GM20000 (cell line): ENCODE measurements at regions not wholly inside any gene's neighbourhood (a gene's known extent, or its start where the extent isn't known, plus 50 kb on each side); places are given as distances from the start of the nearest gene placed in this dataset.
"Not testable (repeated sequence)": the region's sequence is repeated elsewhere in the genome, so short reads cannot be mapped to it uniquely, and the experiment has no call there.

Experiments
- DNase-seq: peaks from one replicate; pipeline ENCODE4 v3.0.0; 2012; ENCODE audit warnings: low spot score
- TF ChIP-seq, protein P1 (sequence below): IDR thresholded peaks from 2 replicates; pipeline ENCODE4 v1.5.1; 2012; ENCODE audit warnings: mild to moderate bottlenecking, control low read depth; ENCODE audit errors: extremely low read depth, missing control alignments

DNA sequence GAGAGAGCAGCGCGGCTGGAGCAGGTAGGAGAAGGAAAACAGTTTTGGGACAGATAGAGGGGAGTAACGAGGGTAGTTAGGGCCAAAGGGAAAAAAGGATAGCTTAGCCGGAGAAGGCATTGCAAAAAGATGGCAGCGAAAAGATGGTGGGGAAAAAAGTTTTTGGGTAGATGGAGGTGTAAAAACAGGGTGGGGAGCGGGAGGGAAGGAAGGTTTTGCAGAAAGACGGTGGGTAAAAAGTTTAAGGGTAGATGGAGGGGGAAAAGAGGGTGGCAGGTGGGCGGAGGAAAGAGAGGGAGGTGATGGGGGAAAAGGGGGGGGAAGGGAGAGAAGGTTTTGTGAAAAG lies 174.2 kb downstream of the USP22 start:
- not testable (repeated sequence) for DNase-seq

GRCh38 chr17:20873173-20873572 lies 169.6 kb downstream of the USP22 start:
- DNase-seq = not testable (repeated sequence)

GRCh38 chr17:20873688-20874328 lies 169.0 kb downstream of the USP22 start:
- DNase-seq = not testable (repeated sequence)

GRCh38 chr17:20877384-20877783 lies 165.4 kb downstream of the USP22 start:
- DNase-seq = not testable (repeated sequence)

DNA sequence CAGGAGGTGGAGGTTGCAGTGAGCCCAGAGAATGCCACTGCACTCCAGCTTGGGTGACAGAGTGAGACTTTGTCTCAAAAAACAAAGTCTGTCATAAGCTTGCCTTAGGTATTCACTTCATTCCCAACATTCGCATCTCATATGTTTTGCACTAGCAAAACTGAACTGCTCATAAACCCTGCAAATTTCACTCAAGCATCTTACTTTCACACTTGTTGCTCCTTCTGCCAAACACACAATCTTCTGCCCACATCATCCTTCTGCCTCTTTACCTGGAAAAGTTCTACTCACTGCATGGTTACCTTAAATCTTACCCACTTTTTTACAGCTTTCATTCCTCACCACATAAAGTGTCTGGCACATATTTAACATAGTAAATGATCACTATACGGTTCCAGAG lies 152.5 kb downstream of the USP22 start:
- DNase-seq = no peak
- TF ChIP-seq, protein P1, sequence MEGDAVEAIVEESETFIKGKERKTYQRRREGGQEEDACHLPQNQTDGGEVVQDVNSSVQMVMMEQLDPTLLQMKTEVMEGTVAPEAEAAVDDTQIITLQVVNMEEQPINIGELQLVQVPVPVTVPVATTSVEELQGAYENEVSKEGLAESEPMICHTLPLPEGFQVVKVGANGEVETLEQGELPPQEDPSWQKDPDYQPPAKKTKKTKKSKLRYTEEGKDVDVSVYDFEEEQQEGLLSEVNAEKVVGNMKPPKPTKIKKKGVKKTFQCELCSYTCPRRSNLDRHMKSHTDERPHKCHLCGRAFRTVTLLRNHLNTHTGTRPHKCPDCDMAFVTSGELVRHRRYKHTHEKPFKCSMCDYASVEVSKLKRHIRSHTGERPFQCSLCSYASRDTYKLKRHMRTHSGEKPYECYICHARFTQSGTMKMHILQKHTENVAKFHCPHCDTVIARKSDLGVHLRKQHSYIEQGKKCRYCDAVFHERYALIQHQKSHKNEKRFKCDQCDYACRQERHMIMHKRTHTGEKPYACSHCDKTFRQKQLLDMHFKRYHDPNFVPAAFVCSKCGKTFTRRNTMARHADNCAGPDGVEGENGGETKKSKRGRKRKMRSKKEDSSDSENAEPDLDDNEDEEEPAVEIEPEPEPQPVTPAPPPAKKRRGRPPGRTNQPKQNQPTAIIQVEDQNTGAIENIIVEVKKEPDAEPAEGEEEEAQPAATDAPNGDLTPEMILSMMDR = no peak

DNA sequence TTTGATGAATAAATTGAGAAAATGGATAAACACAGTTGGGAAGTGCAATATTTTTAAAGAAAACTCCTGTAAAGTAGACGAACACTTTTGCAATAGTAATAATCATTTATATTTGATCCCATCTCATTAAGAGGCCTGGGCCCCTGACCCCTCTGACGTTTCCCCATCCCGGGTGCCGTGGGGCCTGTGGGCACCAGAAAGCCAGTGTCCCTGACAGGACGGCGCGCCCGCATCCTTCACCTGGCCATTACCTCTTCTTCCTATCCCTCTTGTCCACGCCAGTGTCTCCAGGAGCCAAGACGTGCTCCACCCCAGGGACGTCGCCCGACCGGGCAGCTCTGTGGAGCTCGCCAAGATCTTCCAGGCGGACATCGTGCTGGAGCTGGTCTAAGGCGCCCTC lies 147.4 kb downstream of the USP22 start:
- DNase-seq = not testable (repeated sequence)

DNA sequence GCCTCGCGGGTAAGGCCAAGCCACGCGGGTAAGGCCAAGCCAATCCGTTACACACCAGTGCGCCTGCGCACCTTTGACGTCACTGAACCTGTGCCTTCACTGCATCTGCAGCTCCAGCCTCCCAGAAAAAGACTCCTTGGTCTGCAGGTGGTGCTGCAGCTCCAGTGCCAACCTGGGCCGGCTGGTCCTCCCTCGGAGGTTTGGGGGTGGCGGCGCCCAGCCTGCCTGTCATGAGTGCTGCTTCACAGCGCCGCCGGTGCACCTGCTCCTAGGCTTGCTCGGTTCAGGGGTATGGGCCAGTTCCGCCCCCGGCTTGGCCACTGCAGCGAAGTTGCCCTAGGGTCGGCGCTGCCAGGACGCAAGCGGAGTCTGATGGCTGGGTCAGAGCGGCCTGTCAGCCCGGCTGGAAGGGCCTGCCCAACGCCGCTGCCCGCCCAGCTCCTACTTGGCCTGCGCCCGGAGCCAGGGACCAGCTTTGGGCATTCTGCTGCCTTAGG lies 146.6 kb downstream of the USP22 start:
- TF ChIP-seq, protein P1 = no peak

GRCh38 chr17:20898726-20899125 lies 144.1 kb downstream of the USP22 start:
- not testable (repeated sequence) for DNase-seq

More for the DNA sequence above, 146.6 kb downstream of the USP22 start:
- DNase-seq = no peak

DNA sequence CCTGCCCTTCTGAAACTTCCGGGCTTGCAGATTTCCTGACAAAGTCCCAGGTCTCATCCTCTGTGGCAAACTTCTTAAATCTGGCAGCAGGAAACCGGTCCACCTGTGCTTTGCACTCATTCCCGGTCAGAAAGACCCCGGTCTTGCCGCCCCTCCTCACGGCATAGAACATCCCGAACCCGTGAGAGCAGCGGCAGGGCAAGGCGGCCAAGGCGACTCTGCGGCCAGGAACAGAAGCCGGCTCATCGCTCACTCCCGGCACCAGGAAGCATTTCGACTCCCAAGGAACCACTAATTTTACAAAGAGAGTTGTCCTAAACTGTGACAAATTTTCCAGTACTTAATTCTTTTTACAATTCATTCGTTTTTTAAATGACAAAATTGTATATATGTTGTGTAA lies 140.3 kb downstream of the USP22 start:
- not testable (repeated sequence) for DNase-seq

- not testable (repeated sequence) for DNase-seq
These were observed 139.3 kb downstream of the USP22 start for GRCh38 chr17:20903549-20903948.

DNA sequence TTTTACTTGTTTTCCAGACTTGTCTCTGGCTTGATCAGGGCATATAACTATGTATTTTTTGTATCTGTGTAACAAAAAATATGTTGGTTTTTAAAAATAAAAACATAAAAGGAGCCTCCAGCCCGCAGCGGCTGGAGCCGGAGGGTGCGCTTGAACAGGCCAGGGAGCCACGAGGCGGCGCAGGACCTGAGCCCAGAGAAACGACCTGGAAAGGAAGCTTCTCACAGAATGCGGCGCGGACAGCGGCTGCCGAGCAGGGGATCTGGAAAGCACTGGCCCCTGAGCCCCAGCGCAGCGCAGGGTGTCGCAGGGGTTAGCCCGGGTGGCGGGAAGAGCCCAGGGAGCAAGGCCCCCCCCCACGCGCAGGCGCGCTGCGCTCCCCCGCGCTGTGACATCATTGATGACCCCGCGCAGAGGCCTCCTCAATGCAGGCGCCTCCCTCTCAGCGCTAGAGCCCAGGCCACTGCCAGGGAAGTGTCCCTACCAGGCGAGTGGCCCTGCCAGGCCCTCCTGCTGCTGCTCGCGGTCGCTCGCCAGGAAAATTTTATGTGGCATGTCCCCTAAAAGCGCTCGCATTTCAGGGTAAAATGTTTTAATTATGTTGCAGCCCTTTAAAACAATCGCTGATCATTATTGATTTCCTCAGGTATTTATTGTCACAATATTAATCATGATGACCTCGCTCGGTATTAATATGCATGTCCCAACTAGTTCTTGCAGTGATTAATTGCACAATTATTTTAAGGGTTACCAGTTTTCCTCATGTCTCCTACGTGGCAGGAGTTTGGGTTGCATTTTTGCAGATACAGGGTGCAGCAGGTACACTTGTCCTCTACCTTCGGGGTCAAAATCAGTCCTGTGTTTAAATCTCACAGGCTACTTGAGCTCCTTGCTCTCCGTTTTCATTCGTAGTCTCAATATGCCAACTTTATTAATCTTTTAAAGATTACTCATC lies 134.2 kb downstream of the USP22 start:
- TF ChIP-seq, protein P1 = peak; percentile 50
- DNase-seq = peak; percentile 91

- TF ChIP-seq, protein P1 = no peak
- DNase-seq = no peak
These were observed 128.2 kb downstream of the USP22 start for GRCh38 chr17:20914658-20915057.
